GM19099 (cell line): ENCODE measurements at regions not wholly inside any gene's neighbourhood (a gene's known extent, or its start where the extent isn't known, plus 50 kb on each side); places are given as distances from the start of the nearest gene placed in this dataset.

Source experiments
- POLR2A ChIP-seq: IDR thresholded peaks from 3 replicates; pipeline ENCODE4 v1.6.1; 2011; ENCODE audit warnings: low read depth; ENCODE audit not compliant: insufficient read length; ENCODE audit errors: extremely low read depth

GRCh38 chr2:14064346-14064745, 568.2 kb upstream of the LRATD1 start:
- TF ChIP-seq POLR2A: no peak

GRCh38 chr2:14072338-14072737, 560.2 kb upstream of the LRATD1 start:
- TF ChIP-seq POLR2A: no peak

GRCh38 chr2:14074691-14075090, 557.8 kb upstream of the LRATD1 start:
- TF ChIP-seq POLR2A: no peak

- TF ChIP-seq POLR2A: no peak
Measured at GRCh38 chr2:14079576-14079975, 552.9 kb upstream of the LRATD1 start.

- no peak for TF ChIP-seq POLR2A
Measured at GRCh38 chr2:14081521-14081920, 551.0 kb upstream of the LRATD1 start.

- no peak for TF ChIP-seq POLR2A
Measured at GRCh38 chr2:14082640-14083039, 549.9 kb upstream of the LRATD1 start.

GRCh38 chr2:14094592-14094991, 537.9 kb upstream of the LRATD1 start:
- no peak for TF ChIP-seq POLR2A

GRCh38 chr2:14114275-14114674, 518.2 kb upstream of the LRATD1 start:
- TF ChIP-seq POLR2A: no peak

GRCh38 chr2:14120376-14120775, 512.1 kb upstream of the LRATD1 start:
- TF ChIP-seq POLR2A: no peak

- TF ChIP-seq POLR2A: no peak
Measured at GRCh38 chr2:14123436-14124103, 508.9 kb upstream of the LRATD1 start.

GRCh38 chr2:14125624-14126293, 506.8 kb upstream of the LRATD1 start:
- TF ChIP-seq POLR2A: no peak

GRCh38 chr2:14126846-14127245, 505.7 kb upstream of the LRATD1 start:
- no peak for TF ChIP-seq POLR2A

- TF ChIP-seq POLR2A: no peak
Measured at GRCh38 chr2:14127765-14128164, 504.8 kb upstream of the LRATD1 start.

- no peak for TF ChIP-seq POLR2A
Measured at GRCh38 chr2:14132386-14132785, 500.1 kb upstream of the LRATD1 start.

- TF ChIP-seq POLR2A: no peak
Measured at GRCh38 chr2:14134771-14135170, 497.7 kb upstream of the LRATD1 start.

- TF ChIP-seq POLR2A: no peak
Measured at GRCh38 chr2:14136030-14136429, 496.5 kb upstream of the LRATD1 start.
